GM12878 (cell line): ENCODE measurements at regions not wholly inside any gene's neighbourhood (a gene's known extent, or its start where the extent isn't known, plus 50 kb on each side); places are given as distances from the start of the nearest gene placed in this dataset.

Experiments used
- ATAC-seq: fragments of 200-7000 bp; cut with Tn5 transposase; 3 replicates; pipeline ENCODE4 v1.9.1; 2020; ENCODE audit warnings: mild to moderate bottlenecking, moderate library complexity
- BruUV-seq: library from RNA; stranded (reverse); fragments of 400-500 nt; replicated peaks from 2 replicates; lab custom pipeline; 2021; lab: Mats Ljungman, UMichigan
- CTCF ChIA-PET: fragments of 300-600 bp; sonication (Branson Sonifier 250); formaldehyde crosslinking; extraction: SDS; loops from one replicate; lab custom pipeline; 2021; ENCODE audit warnings: inconsistent platforms; lab: Yijun Ruan, JAX
- POLR2A ChIA-PET: fragments of 350-600 bp; formaldehyde crosslinking; extraction: SDS; loops from one replicate; lab custom pipeline; 2021; ENCODE audit warnings: inconsistent platforms; lab: Charles Lee
- RAD21 ChIA-PET: fragments of 300-600 bp; sonication (Branson Sonifier 250); formaldehyde crosslinking; loops from one replicate; lab custom pipeline; 2023; ENCODE audit warnings: antibody characterized with exemption; ENCODE audit not compliant: unreplicated experiment; lab: Charles Lee
- SMC1A ChIA-PET: fragments of 300-600 bp; sonication (Branson Sonifier 250); formaldehyde crosslinking; loops from one replicate; lab custom pipeline; 2023; ENCODE audit not compliant: unreplicated experiment, uncharacterized antibody; lab: Charles Lee
- DNase-seq: peaks from one replicate; pipeline ENCODE4 v3.0.0-alpha.2; 2011; ENCODE audit warnings: low read depth, low spot score
- FAIRE-seq: peaks from 3 replicates; lab custom pipeline; 2011; peaks lifted over from hg19 to GRCh38; lab: Jason Lieb, UNC
- H2AFZ ChIP-seq: 2 replicates; pipeline ENCODE4 v1.6.0; 2011; ENCODE audit warnings: low read depth, low read length, control low read depth; ENCODE audit not compliant: control insufficient read depth
- H3K27ac ChIP-seq: 2 replicates; pipeline ENCODE4 v1.5.1; 2011; ENCODE audit warnings: control low read depth; ENCODE audit not compliant: control insufficient read depth, insufficient read depth
- H3K27me3 ChIP-seq, 2 experiments: replicated peaks in 1 of 2; 2 replicates each; pipeline versions ENCODE4 v1.6.0 to v1.6.1; 2011; ENCODE audit warnings: low read length in 1 of 2; ENCODE audit not compliant: control insufficient read depth in 2 of 2, insufficient read depth in 2 of 2
- H3K36me3 ChIP-seq, 2 experiments: 2 replicates each; pipeline ENCODE4 v1.5.1; 2011; ENCODE audit warnings: low read length in 1 of 2; ENCODE audit not compliant: control insufficient read depth in 2 of 2, insufficient read depth in 2 of 2
- H3K4me1 ChIP-seq: 2 replicates; pipeline ENCODE4 v1.6.1; 2011; ENCODE audit warnings: mild to moderate bottlenecking, low read length, moderate library complexity, mixed read lengths; ENCODE audit not compliant: control insufficient read depth, insufficient read depth
- H3K4me2 ChIP-seq: 2 replicates; pipeline ENCODE4 v1.6.0; 2011; ENCODE audit warnings: control low read depth; ENCODE audit not compliant: control insufficient read depth, insufficient read depth
- H3K4me3 ChIP-seq: fragments of 200-600 bp; sonication (generic); 2 replicates; pipeline ENCODE4 v1.5.1; 2016
- H3K79me2 ChIP-seq: 2 replicates; pipeline ENCODE4 v1.6.0; 2011; ENCODE audit warnings: low read length; ENCODE audit not compliant: control insufficient read depth, insufficient read depth
- H3K9ac ChIP-seq: 2 replicates; pipeline ENCODE4 v1.8.0; 2011; ENCODE audit warnings: low read length, control low read depth, mixed read lengths; ENCODE audit not compliant: control insufficient read depth, insufficient read depth
- H3K9me3 ChIP-seq: replicated peaks from 3 replicates; pipeline ENCODE4 v1.5.1; 2011; ENCODE audit warnings: mild to moderate bottlenecking, low read length; ENCODE audit not compliant: control insufficient read depth, insufficient read depth
- H4K20me1 ChIP-seq: 2 replicates; pipeline ENCODE4 v1.6.0; 2011; ENCODE audit not compliant: control insufficient read depth, insufficient read depth
- NFYB ChIP-seq: IDR thresholded peaks from 2 replicates; pipeline ENCODE4 v1.6.1; 2011; ENCODE audit warnings: low read depth, mild to moderate bottlenecking, low read length, improper control_type of control experiment, moderate library complexity; ENCODE audit not compliant: insufficient read depth
- NRF1 ChIP-seq: conservative IDR thresholded peaks from 2 replicates; pipeline ENCODE4 v1.6.1; 2011; ENCODE audit warnings: mild to moderate bottlenecking, low read depth, low read length, improper control_type of control experiment
- PKNOX1 ChIP-seq: fragments of 450-650 bp; IDR thresholded peaks from 2 replicates; pipeline ENCODE4 v1.6.1; 2016; ENCODE audit warnings: mild to moderate bottlenecking
- ZZZ3 ChIP-seq: IDR thresholded peaks from 2 replicates; pipeline ENCODE4 v1.6.1; 2011; ENCODE audit warnings: low read depth; ENCODE audit not compliant: control insufficient read depth, insufficient read length
- WGBS: methylation state at CpG from one replicate; pipeline ENCODE4 v1.1.6; 2016; ENCODE audit warnings: low lambda C conversion rate; ENCODE audit not compliant: insufficient replicate concordance, insufficient coverage; ENCODE audit errors: missing lambda C conversion rate; 5-methylcytosine and 5-hydroxymethylcytosine counted together
- in situ Hi-C: fragments of 300-500 bp; cut with MboI; formaldehyde crosslinking; loops from 9 replicates; pipeline ENCODE4 v1.14.3; 2018; ENCODE audit warnings: mixed read lengths
- intact Hi-C: fragments of 100-400 bp; cut with micrococcal nuclease; formaldehyde crosslinking; loops from one replicate; pipeline ENCODE4 v1.14.2; 2022; ENCODE audit not compliant: unreplicated experiment
- TF ChIP-seq, protein P1 (sequence below): fragments of 450-650 bp; IDR thresholded peaks from 2 replicates; pipeline ENCODE4 v1.6.1; 2014; ENCODE audit warnings: mild to moderate bottlenecking
- TF ChIP-seq, protein P2 (sequence below): IDR thresholded peaks from 2 replicates; pipeline ENCODE4 v1.6.1; 2011; ENCODE audit warnings: borderline replicate concordance, low read depth, mild to moderate bottlenecking, moderate library complexity, mixed read lengths, low read length; ENCODE audit not compliant: insufficient read depth; ENCODE audit errors: extremely low read length

GRCh38 chr16:7853197-7853596 lies 520.6 kb downstream of the RBFOX1 start:
- Histone ChIP-seq H3K4me1 (no peaks in the 10 kb centered on the region), H4K20me1 (no peaks in the 10 kb centered on the region), H3K36me3 (no peaks in the 10 kb centered on the region), H3K27me3 (no peaks in the 10 kb centered on the region), H3K79me2 (no peaks in the 10 kb centered on the region), H3K27ac (no peak overlapping the region), H3K9me3 (no peaks in the 10 kb centered on the region), H3K4me2 (no peak overlapping the region), H3K9ac (no peak overlapping the region), H2AFZ (no peak overlapping the region), H3K4me3 (no peak overlapping the region)
- POLR2A ChIA-PET = no interaction called here
- intact Hi-C loops = no loop called here
- CTCF ChIA-PET = no interaction called here
- RAD21 ChIA-PET = no interaction called here
- DNase-seq (no peak), FAIRE-seq (no peak), ATAC-seq (no peak)
- in situ Hi-C loops = no loop called here
- SMC1A ChIA-PET = interaction anchor here (1.1 kb wide), 1 partner anchor 16 kb away, joined by 3 read pairs; no protein-coding TSS in a partner anchor
- TF ChIP-seq, protein P1, sequence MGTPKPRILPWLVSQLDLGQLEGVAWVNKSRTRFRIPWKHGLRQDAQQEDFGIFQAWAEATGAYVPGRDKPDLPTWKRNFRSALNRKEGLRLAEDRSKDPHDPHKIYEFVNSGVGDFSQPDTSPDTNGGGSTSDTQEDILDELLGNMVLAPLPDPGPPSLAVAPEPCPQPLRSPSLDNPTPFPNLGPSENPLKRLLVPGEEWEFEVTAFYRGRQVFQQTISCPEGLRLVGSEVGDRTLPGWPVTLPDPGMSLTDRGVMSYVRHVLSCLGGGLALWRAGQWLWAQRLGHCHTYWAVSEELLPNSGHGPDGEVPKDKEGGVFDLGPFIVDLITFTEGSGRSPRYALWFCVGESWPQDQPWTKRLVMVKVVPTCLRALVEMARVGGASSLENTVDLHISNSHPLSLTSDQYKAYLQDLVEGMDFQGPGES = no peak
- no peak for TF ChIP-seq PKNOX1
- no peak for TF ChIP-seq NFYB
- no peak for TF ChIP-seq NRF1
- TF ChIP-seq, protein P2, sequence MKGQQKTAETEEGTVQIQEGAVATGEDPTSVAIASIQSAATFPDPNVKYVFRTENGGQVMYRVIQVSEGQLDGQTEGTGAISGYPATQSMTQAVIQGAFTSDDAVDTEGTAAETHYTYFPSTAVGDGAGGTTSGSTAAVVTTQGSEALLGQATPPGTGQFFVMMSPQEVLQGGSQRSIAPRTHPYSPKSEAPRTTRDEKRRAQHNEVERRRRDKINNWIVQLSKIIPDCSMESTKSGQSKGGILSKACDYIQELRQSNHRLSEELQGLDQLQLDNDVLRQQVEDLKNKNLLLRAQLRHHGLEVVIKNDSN = no peak
- no peak for TF ChIP-seq ZZZ3
- no TSS peak for BruUV-seq
- WGBS = 10% methylated on average over 3 of the region's 3 CpGs
